BJ (cell line): ENCODE measurements at regions not wholly inside any gene's neighbourhood (a gene's known extent, or its start where the extent isn't known, plus 50 kb on each side); places are given as distances from the start of the nearest gene placed in this dataset.

Experiments
- CTCF ChIA-PET: fragments of 350-600 bp; formaldehyde crosslinking; extraction: SDS; loops from one replicate; lab custom pipeline; 2021; ENCODE audit warnings: antibody characterized with exemption, inconsistent platforms; lab: Yijun Ruan, JAX
- POLR2A ChIA-PET: fragments of 300-600 bp; sonication (Branson Sonifier 250); formaldehyde crosslinking; extraction: SDS; loops from one replicate; lab custom pipeline; 2021; ENCODE audit warnings: antibody characterized with exemption; lab: Charles Lee
- DNase-seq: peaks from one replicate; pipeline ENCODE4 v3.0.0-alpha.2; 2011; ENCODE audit warnings: low read depth
- H3K27me3 ChIP-seq: 2 replicates; pipeline ENCODE4 v1.6.0; 2011; ENCODE audit warnings: low read length; ENCODE audit not compliant: control insufficient read depth, insufficient read depth
- H3K36me3 ChIP-seq: 2 replicates; pipeline ENCODE4 v1.5.1; 2011; ENCODE audit warnings: low read length; ENCODE audit not compliant: control insufficient read depth, insufficient read depth
- H3K4me3 ChIP-seq: 2 replicates; pipeline ENCODE4 v1.5.1; 2011; ENCODE audit warnings: low read depth, mild to moderate bottlenecking, control low read depth, low read length
- TF ChIP-seq, protein P1 (sequence below): IDR thresholded peaks from 2 replicates; pipeline ENCODE4 v1.5.1; 2011; ENCODE audit warnings: low read depth, mild to moderate bottlenecking, control low read depth, inconsistent platforms, low read length, moderate library complexity; ENCODE audit not compliant: insufficient read depth

DNA sequence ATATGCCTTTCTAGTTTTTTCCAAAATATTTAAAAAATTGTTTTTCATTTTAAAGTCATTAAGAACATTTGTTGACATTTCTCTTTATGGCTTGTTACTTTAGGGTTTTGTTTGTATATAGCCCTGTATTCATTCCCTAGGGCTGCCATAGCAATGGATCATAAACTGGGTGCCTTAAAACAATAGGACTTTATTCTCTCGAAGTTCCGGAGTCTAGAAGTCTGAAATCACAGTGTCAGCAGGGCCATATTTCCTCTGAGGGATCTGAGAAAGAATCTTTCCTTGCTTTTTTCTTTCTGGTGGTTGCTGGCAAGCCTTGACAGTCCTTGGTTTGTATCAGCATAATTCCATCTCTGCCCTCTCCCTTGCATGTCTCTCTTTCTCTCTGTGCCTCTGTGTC lies 63.4 kb upstream of the CADPS start:
- ChIA-PET POLR2A (no interaction called here), CTCF (no interaction called here)
- no peak for DNase-seq
- Histone ChIP-seq H3K4me3 (no peak overlapping the region), H3K27me3 (no peaks in the 10 kb centered on the region), H3K36me3 (no peaks in the 10 kb centered on the region)
- TF ChIP-seq, protein P1, sequence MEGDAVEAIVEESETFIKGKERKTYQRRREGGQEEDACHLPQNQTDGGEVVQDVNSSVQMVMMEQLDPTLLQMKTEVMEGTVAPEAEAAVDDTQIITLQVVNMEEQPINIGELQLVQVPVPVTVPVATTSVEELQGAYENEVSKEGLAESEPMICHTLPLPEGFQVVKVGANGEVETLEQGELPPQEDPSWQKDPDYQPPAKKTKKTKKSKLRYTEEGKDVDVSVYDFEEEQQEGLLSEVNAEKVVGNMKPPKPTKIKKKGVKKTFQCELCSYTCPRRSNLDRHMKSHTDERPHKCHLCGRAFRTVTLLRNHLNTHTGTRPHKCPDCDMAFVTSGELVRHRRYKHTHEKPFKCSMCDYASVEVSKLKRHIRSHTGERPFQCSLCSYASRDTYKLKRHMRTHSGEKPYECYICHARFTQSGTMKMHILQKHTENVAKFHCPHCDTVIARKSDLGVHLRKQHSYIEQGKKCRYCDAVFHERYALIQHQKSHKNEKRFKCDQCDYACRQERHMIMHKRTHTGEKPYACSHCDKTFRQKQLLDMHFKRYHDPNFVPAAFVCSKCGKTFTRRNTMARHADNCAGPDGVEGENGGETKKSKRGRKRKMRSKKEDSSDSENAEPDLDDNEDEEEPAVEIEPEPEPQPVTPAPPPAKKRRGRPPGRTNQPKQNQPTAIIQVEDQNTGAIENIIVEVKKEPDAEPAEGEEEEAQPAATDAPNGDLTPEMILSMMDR, result no peak

DNA sequence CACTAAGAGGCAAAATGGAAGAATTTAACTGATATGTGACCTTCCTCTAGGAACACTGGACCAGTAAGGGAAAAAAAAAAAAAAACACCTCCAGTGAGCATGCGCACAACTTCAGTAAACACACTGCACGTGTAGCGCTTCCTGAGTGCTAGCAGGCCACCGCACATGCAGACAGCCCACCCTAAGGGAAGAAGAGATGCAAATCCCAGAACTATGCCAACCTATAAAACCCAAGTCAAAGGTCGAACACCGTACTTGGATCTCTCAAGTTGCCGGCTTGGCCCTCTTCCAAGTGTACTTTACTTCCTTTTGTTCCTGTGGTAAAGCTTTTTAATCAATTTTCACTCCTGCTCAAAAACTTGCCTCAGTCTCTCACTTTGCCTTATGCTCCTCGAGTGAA lies 64.5 kb upstream of the CADPS start:
- TF ChIP-seq, protein P1, result no peak
- CTCF ChIA-PET, result interaction anchor here (0.8 kb wide), 1 partner anchor 31 kb away, joined by 3 read pairs; no protein-coding TSS in a partner anchor

DNA sequence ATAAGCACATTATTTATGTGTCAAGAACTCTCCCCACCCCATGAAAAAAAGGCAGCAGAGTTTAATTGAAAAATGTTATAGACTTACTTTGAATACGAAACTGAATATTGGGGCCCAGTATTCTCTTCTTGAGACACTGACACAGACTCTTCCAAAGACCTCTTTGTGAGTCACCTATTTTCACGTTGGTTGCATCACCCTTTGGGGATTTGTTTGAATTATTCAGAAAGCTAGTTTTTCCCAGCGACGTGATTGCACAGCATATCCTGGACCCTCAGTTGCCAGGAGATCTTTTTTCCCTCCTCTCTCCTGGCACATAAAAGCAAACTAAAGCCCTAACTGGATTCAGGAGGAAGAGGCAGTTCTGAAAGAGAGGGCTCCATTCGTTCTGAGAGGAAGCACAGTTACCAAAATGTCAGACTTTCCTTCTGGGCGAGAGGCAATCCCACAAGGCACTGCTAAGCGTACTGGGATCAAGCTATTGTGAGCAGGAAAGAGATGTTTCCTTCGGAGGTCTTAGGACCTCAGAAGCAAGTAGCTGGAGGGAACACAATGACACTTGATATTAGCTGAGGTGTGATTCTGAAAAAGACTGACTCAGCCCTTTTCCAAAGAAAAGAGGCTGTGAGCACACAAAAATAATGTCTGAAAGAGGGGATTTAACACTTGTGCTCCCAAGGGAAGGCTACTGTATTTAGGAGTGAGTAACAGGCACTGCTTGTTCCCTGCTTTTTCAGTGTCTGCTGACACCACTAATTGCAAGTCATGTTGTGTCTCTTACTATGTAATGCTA lies 65.8 kb upstream of the CADPS start:
- ChIA-PET CTCF (no interaction called here), POLR2A (no interaction called here)
- no peak overlapping the region for H3K4me3 ChIP-seq
- no peaks in the 10 kb centered on the region for H3K36me3 ChIP-seq
- DNase-seq, result no peak
- TF ChIP-seq, protein P1, result no peak
- no peaks in the 10 kb centered on the region for H3K27me3 ChIP-seq

More for the DNA sequence above, 64.5 kb upstream of the CADPS start:
- H3K27me3 ChIP-seq, result no peaks in the 10 kb centered on the region
- no peak for DNase-seq
- H3K36me3 ChIP-seq, result no peaks in the 10 kb centered on the region
- POLR2A ChIA-PET, result no interaction called here
- no peak overlapping the region for H3K4me3 ChIP-seq

DNA sequence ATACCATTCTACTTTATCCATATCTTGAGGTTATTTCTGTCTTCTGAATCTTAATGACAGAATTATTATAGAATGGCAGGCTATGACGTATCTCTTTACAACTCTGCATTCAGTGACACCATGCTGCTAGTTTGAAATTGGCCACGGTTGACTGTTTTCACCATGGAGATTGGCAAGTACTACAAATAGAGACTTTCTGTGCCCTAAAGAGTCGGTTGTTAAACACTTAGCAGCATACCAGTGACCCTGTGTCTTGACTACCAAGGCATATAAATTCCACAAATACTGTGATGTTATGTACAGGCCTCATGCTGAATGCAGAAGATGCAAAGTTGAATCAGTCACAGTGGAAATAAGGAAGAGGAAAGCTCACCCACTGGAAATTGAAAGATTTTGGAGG lies 67.0 kb upstream of the CADPS start:
- Histone ChIP-seq H3K4me3 (no peak overlapping the region), H3K36me3 (no peaks in the 10 kb centered on the region), H3K27me3 (no peaks in the 10 kb centered on the region)
- TF ChIP-seq, protein P1, result no peak
- DNase-seq, result no peak
- ChIA-PET POLR2A (no interaction called here), CTCF (no interaction called here)

DNA sequence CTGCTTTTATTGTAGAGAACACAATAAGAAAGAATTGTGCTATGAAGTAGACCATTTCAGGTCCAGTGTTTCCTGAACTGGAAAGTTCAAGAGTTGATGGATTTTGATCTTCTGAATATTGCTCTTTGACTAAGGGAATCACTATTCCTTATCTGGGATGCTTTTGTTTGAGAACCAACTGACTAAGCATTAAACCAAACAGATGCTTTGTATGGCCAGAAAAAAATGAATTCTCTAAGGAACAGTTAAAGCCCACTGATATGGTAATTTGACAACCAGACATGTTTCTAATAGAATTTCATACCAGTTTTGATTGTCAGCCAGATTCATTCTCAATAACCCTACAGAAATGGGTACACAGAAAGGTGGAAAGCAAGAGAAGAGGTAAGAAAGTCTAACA lies 67.5 kb upstream of the CADPS start:
- no peak overlapping the region for H3K4me3 ChIP-seq
- no peak for DNase-seq
- H3K36me3 ChIP-seq, result no peaks in the 10 kb centered on the region
- ChIA-PET CTCF (no interaction called here), POLR2A (no interaction called here)
- H3K27me3 ChIP-seq, result no peaks in the 10 kb centered on the region
- TF ChIP-seq, protein P1, result no peak
